H9 (cell line): ENCODE measurements at regions not wholly inside any gene's neighbourhood (a gene's known extent, or its start where the extent isn't known, plus 50 kb on each side); places are given as distances from the start of the nearest gene placed in this dataset.

ENCODE experiments used
- DNase-seq: peaks from one replicate; pipeline ENCODE4 v3.0.0-alpha.2; 2017
- H2AFZ ChIP-seq: one replicate; pipeline ENCODE4 v1.6.1; 2013; ENCODE audit warnings: mild to moderate bottlenecking, low read length, control low read depth, moderate library complexity
- H2AK5ac ChIP-seq: 2 replicates; pipeline ENCODE4 v1.6.1; 2013; ENCODE audit warnings: low read length, control low read depth, mixed read lengths; ENCODE audit not compliant: insufficient read length
- H2BK120ac ChIP-seq: one replicate; pipeline ENCODE4 v1.6.1; 2013; ENCODE audit warnings: low read depth, mild to moderate bottlenecking, low read length, control low read depth, inconsistent platforms; ENCODE audit not compliant: poor library complexity, severe bottlenecking
- H2BK12ac ChIP-seq: 2 replicates; pipeline ENCODE4 v1.6.1; 2013; ENCODE audit warnings: low read length, control low read depth, mixed read lengths, low read depth; ENCODE audit not compliant: insufficient read length
- H2BK15ac ChIP-seq: 2 replicates; pipeline ENCODE4 v1.6.1; 2013; ENCODE audit warnings: low read depth, low read length, control low read depth
- H2BK20ac ChIP-seq: one replicate; pipeline ENCODE4 v1.6.1; 2013; ENCODE audit warnings: low read depth, mild to moderate bottlenecking, low read length, control low read depth, inconsistent platforms; ENCODE audit not compliant: poor library complexity, severe bottlenecking
- H2BK5ac ChIP-seq: 2 replicates; pipeline ENCODE4 v1.6.1; 2013; ENCODE audit warnings: low read length, control low read depth, mixed read lengths; ENCODE audit not compliant: insufficient read length
- H3K14ac ChIP-seq: 2 replicates; pipeline ENCODE4 v1.6.1; 2013; ENCODE audit warnings: low read length, control low read depth; ENCODE audit not compliant: insufficient read depth
- H3K18ac ChIP-seq: 2 replicates; pipeline ENCODE4 v1.6.1; 2013; ENCODE audit warnings: low read depth, mild to moderate bottlenecking, mixed read lengths, low read length, control low read depth; ENCODE audit not compliant: insufficient read length
- H3K23ac ChIP-seq: 2 replicates; pipeline ENCODE4 v1.6.1; 2013; ENCODE audit warnings: low read length, control low read depth, mixed read lengths, low read depth; ENCODE audit not compliant: insufficient read length
- H3K23me2 ChIP-seq: 2 replicates; pipeline ENCODE4 v1.6.1; 2013; ENCODE audit warnings: low read depth, mild to moderate bottlenecking, mixed read lengths, low read length, control low read depth; ENCODE audit not compliant: insufficient read length, poor library complexity, severe bottlenecking
- H3K27ac ChIP-seq: 2 replicates; pipeline ENCODE4 v1.5.1; 2013; ENCODE audit warnings: low read length, control low read depth, mixed read lengths, low read depth; ENCODE audit not compliant: insufficient read length
- H3K27me3 ChIP-seq: 2 replicates; pipeline ENCODE4 v1.6.1; 2013; ENCODE audit warnings: low read length, control low read depth, inconsistent platforms; ENCODE audit not compliant: insufficient read depth
- H3K4ac ChIP-seq: 2 replicates; pipeline ENCODE4 v1.6.1; 2013; ENCODE audit warnings: low read depth, mild to moderate bottlenecking, control low read depth, inconsistent platforms, low read length, moderate library complexity
- H3K4me1 ChIP-seq: 2 replicates; pipeline ENCODE4 v1.6.1; 2013; ENCODE audit warnings: low read length, control low read depth, inconsistent platforms; ENCODE audit not compliant: insufficient read depth
- H3K4me2 ChIP-seq: 2 replicates; pipeline ENCODE4 v1.6.1; 2013; ENCODE audit warnings: low read length, control low read depth, mixed read lengths; ENCODE audit not compliant: insufficient read length, insufficient read depth
- H3K56ac ChIP-seq: 2 replicates; pipeline ENCODE4 v1.6.1; 2013; ENCODE audit warnings: low read depth, mild to moderate bottlenecking, mixed read lengths, low read length, control low read depth; ENCODE audit not compliant: insufficient read length
- H3K79me1 ChIP-seq: 2 replicates; pipeline ENCODE4 v1.6.1; 2013; ENCODE audit warnings: low read depth, mild to moderate bottlenecking, moderate library complexity, low read length, control low read depth, inconsistent platforms; ENCODE audit not compliant: insufficient read depth, poor library complexity, severe bottlenecking
- H3K79me2 ChIP-seq: 2 replicates; pipeline ENCODE4 v1.6.1; 2013; ENCODE audit warnings: low read length, control low read depth, inconsistent platforms; ENCODE audit not compliant: insufficient read depth
- H3K9ac ChIP-seq: 2 replicates; pipeline ENCODE4 v1.6.1; 2013; ENCODE audit warnings: low read length, control low read depth, mixed read lengths; ENCODE audit not compliant: insufficient read length; ENCODE audit errors: extremely low read depth
- H3K9me3 ChIP-seq: one replicate; pipeline ENCODE4 v1.6.1; 2013; ENCODE audit warnings: low read depth, low read length, inconsistent platforms; ENCODE audit not compliant: control insufficient read depth
- H3T11ph ChIP-seq: one replicate; pipeline ENCODE4 v1.6.1; 2013; ENCODE audit warnings: mild to moderate bottlenecking, low read length, control low read depth, inconsistent platforms
- H4K20me1 ChIP-seq: one replicate; pipeline ENCODE4 v1.6.1; 2013; ENCODE audit not compliant: control insufficient read depth, insufficient read length, insufficient read depth
- H4K5ac ChIP-seq: 2 replicates; pipeline ENCODE4 v1.6.1; 2013; ENCODE audit warnings: low read depth, mild to moderate bottlenecking, mixed read lengths, low read length, control low read depth; ENCODE audit not compliant: insufficient read length
- H4K8ac ChIP-seq: replicated peaks from 2 replicates; pipeline ENCODE4 v1.6.1; 2013; ENCODE audit warnings: low read length, control low read depth, mixed read lengths, low read depth; ENCODE audit not compliant: insufficient read length
- H4K91ac ChIP-seq: 2 replicates; pipeline ENCODE4 v1.6.1; 2013; ENCODE audit warnings: low read depth, mild to moderate bottlenecking, moderate library complexity, mixed read lengths, low read length, control low read depth; ENCODE audit not compliant: insufficient read length
- H3K27ac Mint-ChIP-seq, 3 experiments: 2 replicates in 2 of 3; 3 replicates in 1 of 3; pipeline ENCODE4 v1.8.0; 2020 to 2021; ENCODE audit warnings: mixed read lengths in 3 of 3, mild to moderate bottlenecking in 1 of 3, moderate library complexity in 1 of 3
- H3K27me3 Mint-ChIP-seq: 2 replicates; pipeline ENCODE4 v1.8.0; 2021; ENCODE audit warnings: low read depth, mild to moderate bottlenecking, moderate library complexity, mixed read lengths
- H3K36me3 Mint-ChIP-seq, 3 experiments: 2 replicates in 2 of 3; 3 replicates in 1 of 3; pipeline ENCODE4 v1.8.0; 2020 to 2021; ENCODE audit warnings: low read depth in 3 of 3, mixed read lengths in 3 of 3; ENCODE audit not compliant: insufficient read depth in 1 of 3
- H3K4me1 Mint-ChIP-seq, 2 experiments: 2 replicates each; pipeline ENCODE4 v1.8.0; 2020; ENCODE audit warnings: mixed read lengths in 2 of 2
- H3K4me3 Mint-ChIP-seq, 2 experiments: 2 replicates in 1 of 2; 3 replicates in 1 of 2; pipeline ENCODE4 v1.8.0; 2020 to 2021; ENCODE audit warnings: mild to moderate bottlenecking in 2 of 2, mixed read lengths in 2 of 2, moderate library complexity in 1 of 2
- H3K9me3 Mint-ChIP-seq, 2 experiments: 2 replicates in 1 of 2; 3 replicates in 1 of 2; pipeline ENCODE4 v1.8.0; 2020; ENCODE audit warnings: mild to moderate bottlenecking in 2 of 2, mixed read lengths in 2 of 2, moderate library complexity in 1 of 2
- WGBS: extraction: QIAGEN DNeasy Blood & Tissue Kit; methylation state at CpG from one replicate; pipeline ENCODE4 v1.1.7; 2013; ENCODE audit warnings: missing lambda C conversion rate, low lambda C conversion rate, mixed read lengths; ENCODE audit not compliant: insufficient read length; ENCODE audit errors: extremely low coverage; 5-methylcytosine and 5-hydroxymethylcytosine counted together
- TF ChIP-seq, protein P1 (sequence below): fragments of 200-600 bp; sonication (generic); conservative IDR thresholded peaks from 3 replicates; pipeline ENCODE4 v1.8.0; 2021; ENCODE audit warnings: antibody characterized with exemption, mild to moderate bottlenecking

DNA sequence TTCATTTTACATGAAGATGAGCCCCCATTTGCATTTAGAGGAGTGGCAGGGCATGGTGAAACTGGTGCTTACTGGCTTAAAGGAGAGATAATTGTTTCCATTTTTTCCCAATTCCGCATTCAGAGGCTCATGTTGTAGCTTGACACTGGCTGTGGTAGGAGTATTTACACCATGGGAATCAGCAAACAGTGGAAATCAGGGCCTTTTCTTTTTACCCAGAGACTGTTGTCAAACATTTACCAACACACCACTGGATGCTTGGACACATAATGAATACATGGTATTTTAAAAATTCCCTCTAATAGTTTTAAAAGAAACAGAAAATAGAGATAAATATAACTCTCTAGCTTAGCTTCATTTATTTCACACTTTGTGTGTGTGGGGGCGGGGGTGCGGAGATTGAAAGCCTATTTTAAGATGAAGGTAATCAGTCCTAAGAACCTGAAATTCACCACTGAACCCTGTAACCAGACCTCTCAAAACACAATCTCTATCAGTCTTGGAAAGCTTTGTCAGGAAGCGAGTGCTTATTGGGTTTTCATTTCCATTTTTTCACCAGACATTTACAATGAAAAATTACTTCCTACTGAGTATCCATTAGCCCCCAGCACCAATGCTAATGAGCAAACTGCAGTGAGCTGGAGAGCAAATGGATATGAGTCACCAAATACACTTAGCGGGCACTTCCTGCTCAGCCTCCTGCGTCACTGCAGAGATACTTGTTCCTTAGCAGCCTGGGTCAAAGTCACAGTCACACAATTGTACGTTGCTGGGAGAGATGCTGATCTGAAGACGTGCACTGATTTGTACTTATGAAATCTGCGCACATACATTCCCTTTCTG lies 532.0 kb downstream of the BCKDHB start:
- no peaks in the 10 kb centered on the region for H3K9me3 ChIP-seq
- H3K27ac ChIP-seq, result no peak overlapping the region
- no peaks in the 10 kb centered on the region for H3K79me1 ChIP-seq
- WGBS, result no CpG with 5 or more reads among the region's 9 CpGs
- no peak overlapping the region for H2BK12ac ChIP-seq
- Mint-ChIP-seq H3K9me3 (no peaks in the 10 kb centered on the region; a peak in 3 of 5 replicates), H3K4me3 (no peak overlapping the region), H3K27ac (peak overlapping the region; percentile 4 to 91 (median 83); a peak in 3 of 7 replicates), H3K27me3 (no peaks in the 10 kb centered on the region), H3K36me3 (no peaks in the 10 kb centered on the region), H3K4me1 (peaks cover 8 to 16% of the 10 kb centered on the region in 2 experiments)
- no peak overlapping the region for H2BK5ac ChIP-seq
- H3K14ac ChIP-seq, result no peak overlapping the region
- H4K5ac ChIP-seq, result no peak overlapping the region
- H3T11ph ChIP-seq, result no peak overlapping the region
- H3K23ac ChIP-seq, result no peak overlapping the region
- no peak overlapping the region for H3K18ac ChIP-seq
- H3K9ac ChIP-seq, result no peak overlapping the region
- H4K8ac ChIP-seq, result no peak overlapping the region
- no peak overlapping the region for H2BK120ac ChIP-seq
- H4K91ac ChIP-seq, result no peak overlapping the region
- TF ChIP-seq, protein P1, sequence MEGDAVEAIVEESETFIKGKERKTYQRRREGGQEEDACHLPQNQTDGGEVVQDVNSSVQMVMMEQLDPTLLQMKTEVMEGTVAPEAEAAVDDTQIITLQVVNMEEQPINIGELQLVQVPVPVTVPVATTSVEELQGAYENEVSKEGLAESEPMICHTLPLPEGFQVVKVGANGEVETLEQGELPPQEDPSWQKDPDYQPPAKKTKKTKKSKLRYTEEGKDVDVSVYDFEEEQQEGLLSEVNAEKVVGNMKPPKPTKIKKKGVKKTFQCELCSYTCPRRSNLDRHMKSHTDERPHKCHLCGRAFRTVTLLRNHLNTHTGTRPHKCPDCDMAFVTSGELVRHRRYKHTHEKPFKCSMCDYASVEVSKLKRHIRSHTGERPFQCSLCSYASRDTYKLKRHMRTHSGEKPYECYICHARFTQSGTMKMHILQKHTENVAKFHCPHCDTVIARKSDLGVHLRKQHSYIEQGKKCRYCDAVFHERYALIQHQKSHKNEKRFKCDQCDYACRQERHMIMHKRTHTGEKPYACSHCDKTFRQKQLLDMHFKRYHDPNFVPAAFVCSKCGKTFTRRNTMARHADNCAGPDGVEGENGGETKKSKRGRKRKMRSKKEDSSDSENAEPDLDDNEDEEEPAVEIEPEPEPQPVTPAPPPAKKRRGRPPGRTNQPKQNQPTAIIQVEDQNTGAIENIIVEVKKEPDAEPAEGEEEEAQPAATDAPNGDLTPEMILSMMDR, result no peak
- no peak overlapping the region for H3K4me2 ChIP-seq
- no peak overlapping the region for H2BK20ac ChIP-seq
- no peak overlapping the region for H2BK15ac ChIP-seq
- H3K23me2 ChIP-seq, result no peaks in the 10 kb centered on the region
- H3K4ac ChIP-seq, result no peak overlapping the region
- peak; percentile 53 for DNase-seq
- no peak overlapping the region for H3K56ac ChIP-seq
- peaks cover 2% of the 10 kb centered on the region; the same call in 1 of the 2 replicates for H3K4me1 ChIP-seq
- no peak overlapping the region for H2AK5ac ChIP-seq
- H2AFZ ChIP-seq, result peak overlapping the region; percentile 69
- H3K79me2 ChIP-seq, result no peaks in the 10 kb centered on the region
- H3K27me3 ChIP-seq, result no peaks in the 10 kb centered on the region
- H4K20me1 ChIP-seq, result no peaks in the 10 kb centered on the region
